ENCODE measurements at regions not wholly inside any gene's neighbourhood (a gene's known extent, or its start where the extent isn't known, plus 50 kb on each side); places are given as distances from the start of the nearest gene placed in this dataset.

GRCh38 chr4:176953021-176953420 lies 160.3 kb upstream of the VEGFC start:
- TF ChIP-seq POLR2AphosphoS5 (IDR thresholded peaks at IDR 0.05): no peak
- TF ChIP-seq CTCF (IDR thresholded peaks at IDR 0.05): no peak
